Hepatocyte (in vitro differentiated cells): ENCODE measurements at regions not wholly inside any gene's neighbourhood (a gene's known extent, or its start where the extent isn't known, plus 50 kb on each side); places are given as distances from the start of the nearest gene placed in this dataset.

Experiments
- CTCF ChIP-seq: fragments of 200-600 bp; sonication (generic); IDR thresholded peaks from 2 replicates; pipeline ENCODE4 v1.5.1; 2016; ENCODE audit warnings: antibody characterized with exemption, mild to moderate bottlenecking; ENCODE audit not compliant: poor library complexity
- EZH2phosphoT487 ChIP-seq: fragments of 200-600 bp; sonication (generic); IDR thresholded peaks from one replicate; pipeline ENCODE4 v1.6.1; 2018; ENCODE audit warnings: antibody characterized with exemption, mild to moderate bottlenecking, low read depth, moderate library complexity; ENCODE audit not compliant: unreplicated experiment, severe bottlenecking

GRCh38 chr7:106501605-106502580 is 159.1 kb downstream of the CCDC71L start:
- TF ChIP-seq CTCF (no peak), EZH2phosphoT487 (no peak)
